ENCODE measurements at regions not wholly inside any gene's neighbourhood (a gene's known extent, or its start where the extent isn't known, plus 50 kb on each side); places are given as distances from the start of the nearest gene placed in this dataset.

DNA sequence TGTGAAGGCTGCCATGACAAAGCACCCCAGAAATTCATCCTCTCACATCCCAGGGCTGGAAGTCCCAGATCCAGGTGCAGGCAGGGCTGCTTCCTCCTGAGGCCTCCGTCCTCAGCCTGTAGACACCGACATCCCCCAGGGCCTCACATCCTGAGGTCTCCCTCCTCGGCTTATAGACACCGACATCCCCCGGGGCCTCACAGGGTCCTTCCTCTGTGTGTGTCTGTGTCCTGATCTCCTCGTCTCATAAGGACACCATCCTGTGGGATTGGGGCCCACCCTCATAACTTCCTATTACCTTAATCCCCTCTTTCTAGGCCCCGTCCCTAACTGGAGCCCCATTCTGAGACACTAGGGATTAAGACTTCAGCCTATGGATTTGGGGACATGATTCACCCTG is 92.0 kb upstream of the SNTG2 start:
- no peak for DNase-seq

DNA sequence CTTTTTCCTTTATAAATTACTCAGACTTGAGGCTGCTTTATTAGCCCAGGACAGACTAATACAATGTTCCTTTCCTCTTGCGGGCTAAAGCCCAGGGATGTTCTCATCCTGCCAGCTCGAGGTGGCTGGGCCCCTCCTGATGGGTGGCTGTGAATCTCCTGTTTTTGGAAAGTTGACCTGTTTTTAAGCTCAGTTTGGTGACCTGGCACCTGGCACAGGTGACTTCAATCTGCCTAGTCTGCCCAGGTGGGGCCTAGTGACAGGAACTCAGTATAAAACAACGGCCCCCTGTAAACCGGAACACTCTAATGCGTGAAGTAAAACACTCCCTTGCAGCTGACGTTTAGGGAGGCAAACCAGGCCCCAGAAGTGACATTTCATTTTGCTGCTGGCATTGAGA is 92.7 kb upstream of the SNTG2 start:
- DNase-seq, result no peak

DNA sequence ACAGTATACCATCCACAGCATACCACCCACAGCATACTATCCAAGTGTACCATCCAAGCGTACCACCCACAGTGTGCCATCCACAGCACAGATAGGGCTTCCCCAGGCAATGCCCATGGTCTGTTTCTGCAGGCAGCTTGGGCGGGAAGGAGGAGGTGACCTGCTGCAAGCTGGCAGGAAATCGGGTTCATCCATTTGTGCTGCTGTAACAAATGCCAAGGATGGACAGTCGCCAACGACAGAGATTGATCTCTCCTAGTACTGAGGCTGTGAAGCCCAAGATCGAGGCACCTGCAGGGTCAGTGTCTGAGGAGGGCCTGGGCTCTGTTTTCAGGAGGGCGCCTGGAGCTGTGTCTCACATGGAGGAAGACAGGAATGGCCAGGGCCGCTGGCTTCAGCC is 93.6 kb upstream of the SNTG2 start:
- no peak for DNase-seq

DNA sequence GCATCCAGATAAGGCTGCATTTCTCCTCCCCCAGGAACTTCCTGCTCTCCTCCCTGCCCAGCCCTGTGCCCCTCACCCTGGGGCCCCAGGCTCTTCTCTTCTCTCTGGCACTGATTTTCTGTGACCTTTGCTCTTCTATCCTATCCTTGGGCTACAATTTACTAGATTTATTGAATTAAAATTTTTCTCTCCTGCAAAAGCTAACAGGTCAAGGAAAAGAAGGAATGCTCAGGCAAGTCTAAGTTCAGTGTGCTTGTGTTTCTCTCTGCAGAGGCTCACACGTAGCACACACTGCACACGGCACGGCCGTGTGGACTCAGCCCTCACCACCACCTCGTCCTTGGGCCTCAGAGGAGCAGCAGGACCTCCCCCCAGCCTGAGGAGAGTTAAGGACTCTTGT is 94.2 kb upstream of the SNTG2 start:
- DNase-seq, result no peak

DNA sequence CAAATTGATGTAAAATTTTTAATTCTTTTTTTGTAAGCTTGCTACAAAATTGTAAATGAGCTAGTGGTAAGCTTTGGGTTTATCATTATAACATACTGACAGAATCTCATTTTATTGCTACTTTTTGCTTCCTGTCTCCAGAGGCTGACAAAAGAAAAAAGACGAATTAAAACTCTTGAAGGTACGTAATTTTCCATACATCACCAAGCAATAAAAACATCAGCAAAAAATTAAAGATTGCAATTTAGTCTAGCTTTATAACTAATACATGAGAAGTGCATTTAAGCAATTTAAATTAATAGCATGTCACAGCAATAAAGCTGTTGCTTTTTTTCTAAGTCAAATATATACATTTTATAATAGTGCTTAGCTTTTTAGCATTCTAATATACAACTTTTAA is 94.6 kb upstream of the SNTG2 start:
- DNase-seq, result no peak

DNA sequence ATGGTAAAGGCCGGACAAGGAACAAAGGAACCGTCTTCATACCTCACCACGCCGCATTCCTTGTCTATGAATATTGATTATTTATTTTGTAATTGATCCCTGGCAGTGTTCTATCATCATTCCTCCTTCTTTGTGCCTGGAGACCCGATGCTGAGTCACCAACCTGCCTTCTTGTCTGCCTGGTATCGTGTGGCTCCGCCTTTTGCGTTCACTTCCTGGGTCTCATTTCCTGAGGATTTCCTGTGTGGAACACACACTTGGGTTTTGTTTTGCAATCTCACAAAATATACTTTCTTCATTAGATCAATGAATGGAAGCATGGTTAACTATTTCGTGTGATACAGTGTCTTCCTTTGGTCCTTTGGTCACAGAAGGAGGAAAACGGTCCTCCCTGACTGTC is 95.5 kb upstream of the SNTG2 start:
- DNase-seq, result no peak

DNA sequence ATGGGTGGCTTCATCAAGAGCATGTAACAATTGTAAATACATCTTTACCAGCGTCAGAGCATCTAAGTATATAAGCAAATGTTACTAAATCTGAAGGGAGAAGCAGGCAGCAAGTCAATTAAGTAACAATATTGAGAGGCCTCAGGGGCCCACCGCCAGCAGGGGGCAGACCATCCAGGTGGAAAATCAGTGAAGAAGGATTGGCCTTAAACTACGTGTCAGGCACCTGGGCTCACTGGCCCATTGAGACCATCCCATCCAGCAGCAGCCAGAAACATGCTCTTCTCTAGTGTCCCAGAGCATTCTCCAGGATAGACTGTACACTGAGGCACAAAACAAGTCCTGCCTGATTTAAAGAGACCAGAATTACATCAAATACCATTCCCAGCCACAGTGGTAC is 96.2 kb upstream of the SNTG2 start:
- DNase-seq, result no peak

DNA sequence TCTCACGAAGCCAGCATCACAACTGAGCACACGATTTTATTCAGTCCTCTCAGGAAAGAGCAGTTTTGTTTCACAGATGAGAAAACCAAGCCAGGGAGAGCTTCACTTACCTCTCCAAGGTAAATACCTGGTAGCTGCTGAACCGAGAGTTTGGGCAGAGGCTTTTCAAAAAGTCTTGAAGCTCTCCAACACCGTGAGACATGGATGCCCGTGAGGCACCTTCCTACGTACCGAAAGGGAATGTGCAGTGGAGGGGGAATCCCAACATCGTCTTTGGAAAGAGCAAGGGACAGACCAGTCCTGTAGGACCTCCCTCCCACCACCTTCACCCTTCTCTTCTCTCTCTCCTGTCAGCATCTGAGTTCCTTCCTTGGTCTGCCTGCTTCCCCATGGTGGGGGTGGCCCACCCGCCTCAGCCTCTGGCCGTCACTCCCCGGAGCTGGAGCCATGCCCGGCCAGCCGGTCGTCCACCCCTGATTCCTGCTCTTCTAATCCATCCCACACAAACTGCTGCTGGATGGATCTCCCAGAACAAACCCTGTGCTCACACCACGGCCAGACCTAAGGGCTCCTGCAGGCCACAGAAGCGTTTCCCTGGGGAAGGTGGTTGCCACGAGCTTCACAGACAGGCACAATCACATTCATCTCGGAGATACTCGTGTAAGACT is 97.3 kb upstream of the SNTG2 start:
- no peak for DNase-seq

DNA sequence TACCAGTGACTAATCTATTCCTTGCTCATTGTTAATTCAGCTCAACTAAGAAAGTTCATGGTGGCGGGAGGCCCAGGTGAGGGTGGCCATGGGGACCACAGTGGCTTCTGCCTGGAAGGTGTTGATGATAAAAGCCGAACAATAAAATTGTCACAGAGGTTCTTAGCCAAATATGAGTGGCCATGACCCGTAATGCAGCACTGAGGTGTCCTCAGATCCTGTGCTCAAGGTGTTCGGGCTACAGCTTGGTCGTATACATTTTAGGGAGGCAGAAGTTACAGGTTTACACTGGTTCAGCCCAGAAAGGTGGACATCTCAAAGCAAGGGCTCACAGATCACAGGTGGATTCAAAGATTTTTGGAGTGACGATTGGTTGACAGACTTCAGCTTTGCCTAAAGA is 98.5 kb upstream of the SNTG2 start:
- DNase-seq, result no peak

DNA sequence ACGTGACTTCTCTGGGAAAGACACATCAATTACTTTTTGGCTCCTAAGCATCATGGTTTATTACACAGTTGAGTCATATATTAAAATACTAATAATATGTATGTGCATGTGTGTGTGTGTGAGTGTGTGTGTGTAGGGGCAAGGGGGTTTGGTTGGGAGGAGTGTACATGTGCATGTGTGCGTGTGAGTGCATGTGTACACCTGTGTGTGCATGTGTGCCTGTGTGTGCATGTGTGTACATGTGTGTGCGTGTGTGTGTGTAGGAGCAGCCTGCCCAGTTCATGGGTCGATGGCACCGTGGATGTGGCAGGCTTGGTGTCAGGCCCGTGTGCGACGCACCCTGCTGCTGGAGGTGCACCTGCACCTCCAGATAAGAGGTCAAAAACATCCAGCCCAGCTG is 99.0 kb upstream of the SNTG2 start:
- no peak for DNase-seq

DNA sequence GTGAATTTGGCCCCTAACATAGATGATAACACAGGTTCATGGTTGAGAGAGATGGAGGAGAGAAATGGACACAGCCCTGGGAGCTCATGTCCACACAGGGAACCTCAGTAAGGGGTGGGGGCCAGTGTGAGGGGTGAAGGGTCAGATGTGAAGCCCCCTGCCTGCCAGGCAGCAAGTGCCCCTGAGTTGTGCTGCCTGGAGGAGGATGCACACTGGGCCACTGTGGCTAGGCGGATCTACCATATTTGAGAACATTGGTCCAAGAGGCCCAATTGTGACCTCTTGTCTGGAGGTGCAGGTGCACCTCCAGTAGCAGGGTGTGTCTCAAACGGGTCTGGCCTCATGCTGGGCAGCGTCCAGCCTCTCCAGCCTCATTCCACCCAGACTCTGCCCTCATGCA is 99.6 kb upstream of the SNTG2 start:
- no peak for DNase-seq

DNA sequence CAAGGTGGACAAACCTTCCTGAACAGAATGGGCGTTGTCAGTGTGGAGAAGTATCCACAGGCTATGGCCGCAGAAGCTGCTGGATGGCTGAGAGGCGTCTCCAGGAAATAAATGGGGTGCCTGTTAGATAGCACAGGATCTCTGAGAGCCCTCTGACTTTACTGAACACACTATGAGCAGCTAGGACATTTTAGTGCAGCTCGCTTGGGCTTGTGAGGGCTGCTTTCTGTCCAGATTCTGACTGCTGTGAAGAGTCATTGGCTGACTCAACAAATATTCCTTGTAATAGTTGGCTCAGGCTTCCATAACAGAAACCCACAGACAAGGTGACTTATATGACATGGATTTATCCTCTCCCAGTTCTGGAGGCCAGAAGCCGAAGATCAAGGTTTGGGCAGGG is 100.2 kb upstream of the SNTG2 start:
- no peak for DNase-seq

DNA sequence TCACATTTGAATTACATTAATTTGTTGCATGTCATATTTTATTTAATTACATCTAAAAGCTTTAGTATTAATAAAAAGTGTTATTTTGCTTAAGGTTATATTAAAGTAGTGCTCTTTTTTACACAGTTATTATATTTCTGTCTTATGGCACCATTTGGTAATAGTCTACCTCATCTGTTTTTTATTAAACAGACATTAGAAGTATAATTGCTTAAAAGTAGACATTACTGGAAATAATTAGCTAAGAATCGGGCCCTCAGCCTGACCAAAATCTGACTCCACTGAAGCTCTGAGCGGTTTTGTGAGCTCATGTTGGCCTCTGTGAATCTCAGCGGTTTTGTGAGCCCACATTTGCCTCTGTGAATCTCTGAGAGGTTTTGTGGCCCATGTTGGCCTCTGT is 102.5 kb upstream of the SNTG2 start:
- no peak for DNase-seq

DNA sequence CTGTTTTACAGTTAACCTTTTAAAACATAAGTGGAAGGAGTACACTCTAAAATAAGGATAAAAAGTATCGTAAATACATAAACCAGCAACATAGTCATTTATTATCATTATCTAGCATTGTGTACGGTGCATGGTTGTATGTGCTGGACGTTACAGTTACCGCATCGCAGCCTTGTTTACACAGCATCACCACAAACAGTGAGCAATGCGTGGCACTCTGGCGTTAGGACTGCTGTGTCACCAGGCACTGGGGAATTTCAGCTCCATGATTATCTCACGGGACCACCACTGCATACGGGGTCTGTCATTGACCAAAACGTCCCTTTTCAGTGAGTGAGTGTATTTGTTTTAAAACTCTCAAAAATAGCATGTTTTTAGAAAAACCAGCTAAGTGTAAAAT is 103.0 kb upstream of the SNTG2 start:
- DNase-seq, result no peak

DNA sequence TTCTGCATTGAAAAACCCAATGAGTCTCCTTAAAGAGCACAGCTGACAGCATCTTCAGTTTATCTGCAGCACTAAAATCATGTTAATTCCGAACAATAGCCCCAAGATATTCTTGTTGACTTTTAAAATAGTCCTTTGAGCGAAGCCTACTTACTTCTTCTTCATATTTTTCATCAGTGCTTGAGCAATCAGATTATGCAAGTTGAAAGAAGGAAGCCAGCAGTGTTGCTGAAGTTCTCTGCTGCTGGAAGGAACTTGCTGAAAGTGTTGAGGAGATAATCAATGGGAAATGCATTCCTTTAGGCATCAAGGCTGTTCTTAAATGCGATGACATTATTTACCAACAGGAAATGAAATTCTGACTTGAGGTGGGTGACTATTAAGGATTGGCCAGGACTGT is 105.9 kb upstream of the SNTG2 start:
- peak; percentile 70 for DNase-seq

DNA sequence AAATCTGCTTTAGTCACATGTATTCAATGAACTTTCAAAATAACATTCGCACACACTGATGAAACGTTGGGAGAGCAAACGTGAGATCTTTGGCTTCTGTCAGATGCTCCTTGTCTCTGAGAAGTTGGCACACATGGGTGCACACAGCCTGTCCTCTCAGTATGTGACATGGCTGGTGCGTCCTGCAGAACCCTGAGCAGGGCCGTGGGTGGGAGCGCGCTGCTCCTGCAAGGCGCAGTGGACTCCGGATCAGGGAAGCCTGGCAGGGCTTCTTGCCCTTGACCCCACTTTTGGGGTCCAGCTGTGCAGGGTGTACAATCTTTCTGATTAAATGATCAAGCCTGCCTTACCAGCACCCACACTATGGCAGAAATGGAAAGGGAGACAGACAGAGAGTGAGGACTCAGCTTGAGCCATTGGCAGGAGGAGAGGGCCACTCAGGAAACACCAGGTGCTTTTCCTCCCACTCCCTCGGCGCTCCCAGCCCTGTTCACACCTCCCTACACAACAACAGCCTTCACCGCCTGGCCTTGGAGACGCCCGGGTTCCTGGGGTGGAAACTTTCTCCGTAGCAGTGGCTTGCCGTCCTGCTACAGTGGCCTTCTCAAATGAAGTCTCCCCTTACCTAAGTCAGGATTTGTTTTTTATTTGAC is 108.4 kb upstream of the SNTG2 start:
- DNase-seq, result no peak

DNA sequence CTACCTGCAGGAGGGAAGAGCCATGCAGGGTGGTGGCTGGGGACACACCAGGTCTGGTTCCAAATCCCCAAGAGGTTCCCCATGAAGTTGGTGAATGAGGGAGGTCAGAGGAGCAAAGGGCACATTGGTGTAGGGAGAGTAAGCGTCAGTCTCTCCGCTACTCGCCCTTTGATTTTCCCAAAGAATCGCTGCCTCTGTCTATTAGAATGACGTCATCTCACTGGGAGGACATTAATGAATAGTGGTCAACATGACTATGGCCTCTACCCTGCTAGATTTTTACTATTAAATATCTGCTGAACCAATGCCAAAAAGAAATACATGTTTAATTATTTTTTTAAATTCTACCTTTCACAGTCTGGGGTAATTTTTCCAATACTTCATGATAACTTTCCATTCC is 109.6 kb upstream of the SNTG2 start:
- DNase-seq, result no peak

DNA sequence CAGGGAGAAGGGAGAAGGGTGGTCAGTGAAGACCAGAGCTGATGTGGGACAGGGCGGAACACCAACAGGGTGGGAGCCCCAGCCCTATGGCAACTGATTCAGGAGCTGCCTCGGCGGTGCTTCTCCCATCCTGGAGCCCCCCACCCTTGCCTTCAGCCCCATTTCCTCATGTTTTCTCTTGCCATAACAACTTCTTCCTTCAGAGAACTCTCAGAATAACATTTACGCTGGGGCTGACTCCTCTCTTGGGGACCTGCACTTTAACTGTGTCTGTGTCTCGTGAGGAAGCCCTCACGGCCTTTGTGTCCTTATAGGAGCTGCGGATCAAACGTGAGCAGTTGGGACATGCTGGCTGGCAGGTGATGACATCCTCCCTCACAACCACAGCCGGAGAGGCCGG is 116.4 kb upstream of the SNTG2 start:
- DNase-seq, result no peak

DNA sequence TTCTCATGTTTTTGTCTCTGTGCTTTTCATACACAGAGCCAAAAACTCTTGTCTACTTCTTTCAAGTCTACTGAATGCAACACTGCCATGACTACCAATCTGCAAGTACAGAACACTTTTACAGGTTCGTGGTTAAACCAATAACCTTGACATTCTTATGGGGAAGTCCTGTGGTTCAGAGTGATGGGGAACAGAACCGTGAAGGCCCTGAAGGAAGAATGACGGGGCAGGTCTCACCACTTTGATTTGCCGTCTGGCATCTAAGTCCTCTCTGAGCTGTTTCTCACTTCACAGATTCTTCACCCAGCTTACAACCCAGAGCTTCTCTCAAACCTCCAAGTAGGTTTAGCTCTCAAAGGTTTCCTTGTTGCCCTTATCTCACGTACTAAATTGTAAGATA is 117.5 kb upstream of the SNTG2 start:
- no peak for DNase-seq

DNA sequence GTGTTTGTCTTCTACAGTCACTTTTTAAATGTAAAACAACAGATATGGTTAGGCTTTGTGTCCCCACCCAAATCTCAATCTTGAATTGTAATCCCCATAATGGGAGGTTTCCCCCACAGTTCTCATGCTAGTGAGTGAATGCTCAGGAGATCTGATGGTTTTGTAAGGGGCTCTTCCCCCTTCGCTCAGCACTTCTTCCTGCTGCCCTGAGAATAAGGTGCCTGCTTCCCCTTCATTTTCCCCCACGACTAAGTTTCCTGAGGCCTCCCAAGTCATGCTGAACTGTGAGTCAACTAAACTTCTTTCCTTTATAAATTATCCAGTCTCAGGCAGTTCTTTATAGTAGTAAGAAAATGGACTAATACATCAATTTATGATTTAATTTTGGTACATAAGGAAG is 118.0 kb upstream of the SNTG2 start:
- DNase-seq, result no peak

DNA sequence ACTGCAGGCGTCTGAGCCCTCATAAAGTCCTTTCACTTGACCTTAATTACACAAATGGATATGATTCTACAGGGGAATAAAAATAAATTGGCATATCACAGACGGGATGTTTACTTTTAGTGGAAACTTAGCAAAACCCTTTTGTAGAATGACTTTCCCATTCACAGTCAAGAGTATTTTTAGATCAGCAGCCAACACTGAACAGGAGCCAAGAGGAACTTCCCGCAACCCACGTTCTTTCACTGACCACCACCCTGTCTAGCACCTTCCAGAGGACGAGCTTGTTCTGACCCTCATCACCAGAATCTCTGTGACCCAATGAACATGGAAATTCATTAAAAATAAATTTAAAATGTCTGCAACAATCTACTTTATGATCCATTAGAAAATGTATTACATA is 119.0 kb upstream of the SNTG2 start:
- DNase-seq, result no peak

DNA sequence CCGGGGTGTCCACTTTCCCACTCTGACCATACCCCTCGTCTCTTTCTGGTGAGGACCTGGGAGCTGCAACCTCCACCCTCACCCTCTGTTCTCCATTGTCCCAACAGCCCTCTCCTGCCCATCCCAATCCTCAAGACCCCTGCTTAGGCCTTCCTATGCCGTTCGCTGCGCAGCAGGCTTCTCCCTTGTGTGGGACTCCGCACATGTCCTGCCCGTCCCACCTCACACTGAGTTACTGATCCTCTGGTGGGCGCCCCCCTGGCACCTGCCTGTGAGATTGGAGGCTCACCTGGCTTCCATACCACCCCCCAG is 119.5 kb upstream of the SNTG2 start:
- DNase-seq, result no peak

DNA sequence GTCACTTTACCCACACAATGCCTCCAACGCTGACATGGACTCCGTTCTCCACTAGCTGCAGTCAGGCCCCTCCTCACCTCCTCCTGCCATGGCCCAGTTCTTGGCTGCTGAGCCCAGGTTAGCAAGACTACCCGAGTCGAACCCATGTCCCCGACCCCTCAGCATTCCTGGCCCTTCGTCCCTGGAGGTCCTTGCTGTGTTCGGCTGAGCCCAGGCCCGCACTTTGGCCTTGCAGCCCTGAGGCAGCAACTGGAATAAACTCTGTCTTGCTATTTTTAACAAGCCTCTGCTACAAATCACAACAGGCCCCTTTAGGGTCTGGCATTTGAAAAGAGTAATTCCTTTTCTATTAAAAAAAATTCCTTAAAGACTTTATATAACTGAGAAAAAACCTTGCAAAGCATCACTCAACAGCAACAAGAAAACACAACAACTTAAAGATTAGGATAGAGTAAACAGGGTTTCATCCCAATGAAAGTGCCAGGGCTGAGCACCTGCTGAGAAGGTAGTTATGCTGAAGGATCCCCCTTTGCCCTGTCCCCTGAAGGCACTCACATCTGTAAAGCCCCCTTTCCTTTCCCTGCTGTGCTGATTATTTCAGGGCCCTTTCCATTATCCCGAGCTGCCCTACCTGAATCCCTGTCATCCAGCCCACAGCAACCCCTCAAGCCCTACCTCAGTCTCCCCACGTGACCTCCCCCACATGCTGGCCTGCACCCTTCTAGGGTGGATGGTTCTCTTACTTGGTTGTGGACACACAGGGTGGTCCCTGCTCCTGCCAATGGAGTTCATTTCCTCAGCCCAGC is 120.0 kb upstream of the SNTG2 start:
- no peak for DNase-seq

DNA sequence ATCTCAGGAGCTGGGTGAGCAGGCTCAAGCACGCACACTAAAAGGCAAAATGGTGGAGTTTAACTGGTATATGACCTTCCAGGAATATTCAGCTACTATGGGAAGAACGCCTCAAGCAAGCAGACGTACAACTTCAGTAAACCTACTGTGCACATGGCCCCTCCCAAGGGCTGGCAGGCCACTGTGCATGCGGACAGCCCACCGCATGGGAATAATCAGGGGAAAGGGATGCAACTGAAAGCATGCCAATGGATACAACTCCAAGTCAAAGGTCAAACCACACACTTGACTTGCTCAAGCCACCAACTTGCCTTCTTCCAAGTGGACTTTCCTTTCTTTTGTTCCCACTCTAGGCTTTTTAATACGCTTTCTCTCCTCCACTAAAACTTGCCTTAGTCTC is 121.6 kb upstream of the SNTG2 start:
- no peak for DNase-seq

DNA sequence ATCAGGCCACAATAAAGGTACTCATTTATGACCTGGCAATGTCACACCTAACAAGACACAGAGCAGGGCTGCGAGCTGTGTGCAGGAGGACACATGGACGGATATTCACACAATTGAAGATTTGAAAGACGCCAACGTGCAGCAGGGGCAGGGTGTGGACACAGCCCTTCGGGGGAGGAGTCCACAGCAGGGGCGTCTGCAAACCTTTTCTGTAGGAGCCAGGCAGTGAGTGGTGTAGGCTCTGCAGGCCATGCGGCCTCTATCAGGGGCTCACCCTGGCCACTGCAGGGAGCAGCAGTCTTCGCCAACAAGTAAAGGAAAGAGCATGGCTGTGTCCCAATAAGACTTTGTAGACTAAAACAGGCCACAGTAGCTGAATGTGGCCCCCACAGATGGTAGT is 125.7 kb upstream of the SNTG2 start:
- DNase-seq, result no peak
